ENCODE measurements at regions not wholly inside any gene's neighbourhood (a gene's known extent, or its start where the extent isn't known, plus 50 kb on each side); places are given as distances from the start of the nearest gene placed in this dataset.

GRCh38 chr7:17595546-17595945 is 297.1 kb downstream of the AHR start:
- CTCF ChIA-PET (ENCODE audit: low intra/inter-chr PET ratio, low total read pairs), result no interaction called here
- Histone ChIP-seq H3K9me3 (ENCODE audit: low read length) (no peaks in the 10 kb centered on the region), H3K9ac (ENCODE audit: insufficient read depth, low read depth, low read length) (no peak overlapping the region), H3K27ac (ENCODE audit: extremely low read length, insufficient read depth, low read length) (no peak overlapping the region), H3K4me1 (ENCODE audit: insufficient read depth, low read length) (peaks cover 11% of the 10 kb centered on the region), H3K27me3 (ENCODE audit: control insufficient read depth in 1 of 2, insufficient read depth in 2 of 2, low read length in 2 of 2) (no peaks in the 10 kb centered on the region), H3K4me2 (ENCODE audit: low read depth, low read length) (no peak overlapping the region), H3K4me3 (replicated peaks in 1 of 3; ENCODE audit: insufficient read depth in 1 of 3, low read depth in 2 of 3, low read length in 3 of 3) (no peak overlapping the region), H3K79me2 (ENCODE audit: insufficient read depth, low read length) (no peaks in the 10 kb centered on the region), H2AFZ (ENCODE audit: low read length) (no peak overlapping the region), H4K20me1 (ENCODE audit: insufficient read depth, low read length) (no peaks in the 10 kb centered on the region), H3K36me3 (replicated peaks in 1 of 2; ENCODE audit: control insufficient read depth in 1 of 2, insufficient read depth in 2 of 2, low read length in 2 of 2) (no peaks in the 10 kb centered on the region)
- DNase-seq (ENCODE audit: low spot score) (no peak), FAIRE-seq (no peak), ATAC-seq (no peak)
- WGBS (ENCODE audit: low lambda C conversion rate), result 22% methylated on average over 1 of the region's 1 CpG
- intact Hi-C loops (cut with micrococcal nuclease; ENCODE audit: unreplicated experiment), result no loop called here
- POLR2A ChIA-PET, result no interaction called here
- BruUV-seq (replicated peaks), result no TSS peak
- in situ Hi-C loops (cut with HindIII; ENCODE audit: extremely low pct_ligation_motif_present, low pct_unique_long_range_greater_than_20kb), result no loop called here
- no peak for TF ChIP-seq MZF1 (CRISPR knock-in tag; IDR thresholded peaks at IDR 0.05; ENCODE audit: borderline replicate concordance)
- no peak for TF ChIP-seq ZNF605 (CRISPR knock-in tag; IDR thresholded peaks at IDR 0.05)
- no peak for TF ChIP-seq SOX13 (IDR thresholded peaks at IDR 0.05)
- TF ChIP-seq SOX13 (CRISPR knock-in tag; conservative IDR thresholded peaks at IDR 0.05 in 1 of 2, IDR thresholded peaks at IDR 0.05 in 1 of 2), result no peak
- no peak for TF ChIP-seq ZNF180 (CRISPR knock-in tag; IDR thresholded peaks at IDR 0.05; ENCODE audit: borderline replicate concordance, low read depth)
- TF ChIP-seq BCLAF1 (IDR thresholded peaks at IDR 0.05), result no peak
- TF ChIP-seq ZNF710 (CRISPR knock-in tag; IDR thresholded peaks at IDR 0.05; ENCODE audit: borderline replicate concordance), result no peak
- no peak for TF ChIP-seq BORCS8-MEF2B (CRISPR knock-in tag; IDR thresholded peaks at IDR 0.05)
- TF ChIP-seq KDM1A (CRISPR knock-in tag; IDR thresholded peaks at IDR 0.05), result no peak
- no peak for TF ChIP-seq ZNF770 (CRISPR knock-in tag; IDR thresholded peaks at IDR 0.05)
- no peak for TF ChIP-seq HINFP (CRISPR knock-in tag; IDR thresholded peaks at IDR 0.05; ENCODE audit: low read depth)
- no peak for TF ChIP-seq GFI1 (CRISPR knock-in tag; IDR thresholded peaks at IDR 0.05; ENCODE audit: borderline replicate concordance)
- TF ChIP-seq ZFP91 (CRISPR knock-in tag; IDR thresholded peaks at IDR 0.05; ENCODE audit: borderline replicate concordance), result no peak
- TF ChIP-seq ZNF124 (CRISPR knock-in tag; IDR thresholded peaks at IDR 0.05), result no peak
- TF ChIP-seq NFYC (CRISPR knock-in tag; IDR thresholded peaks at IDR 0.05), result no peak
- TF ChIP-seq MAFG (CRISPR knock-in tag; IDR thresholded peaks at IDR 0.05), result no peak

All from HepG2 (cell line).